ENCODE measurements at regions not wholly inside any gene's neighbourhood (a gene's known extent, or its start where the extent isn't known, plus 50 kb on each side); places are given as distances from the start of the nearest gene placed in this dataset.
"Not testable (repeated sequence)": the region's sequence is repeated elsewhere in the genome, so short reads cannot be mapped to it uniquely, and the experiment has no call there.

DNA sequence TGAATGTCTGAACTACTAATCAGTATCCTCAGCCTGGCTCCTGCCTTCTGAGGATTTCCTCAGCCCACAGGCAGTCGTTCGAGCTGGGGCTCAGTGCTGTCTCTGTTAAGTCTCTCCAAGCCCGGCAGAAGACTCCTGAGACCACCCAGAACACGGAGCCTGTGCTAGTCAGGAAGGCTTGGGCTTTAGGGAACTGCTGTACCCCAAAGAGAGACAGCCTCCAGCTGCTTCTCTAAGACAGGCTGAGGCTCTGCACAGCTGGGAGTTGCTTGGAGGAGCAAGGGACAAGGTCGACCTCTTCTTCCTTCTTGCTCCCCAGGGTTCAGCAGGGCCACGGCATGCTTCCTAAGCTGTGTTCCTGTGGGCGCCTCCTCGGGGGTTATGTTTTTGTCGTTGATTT is 283.4 kb upstream of the MYT1L start:
- DNase-seq: no peak

DNA sequence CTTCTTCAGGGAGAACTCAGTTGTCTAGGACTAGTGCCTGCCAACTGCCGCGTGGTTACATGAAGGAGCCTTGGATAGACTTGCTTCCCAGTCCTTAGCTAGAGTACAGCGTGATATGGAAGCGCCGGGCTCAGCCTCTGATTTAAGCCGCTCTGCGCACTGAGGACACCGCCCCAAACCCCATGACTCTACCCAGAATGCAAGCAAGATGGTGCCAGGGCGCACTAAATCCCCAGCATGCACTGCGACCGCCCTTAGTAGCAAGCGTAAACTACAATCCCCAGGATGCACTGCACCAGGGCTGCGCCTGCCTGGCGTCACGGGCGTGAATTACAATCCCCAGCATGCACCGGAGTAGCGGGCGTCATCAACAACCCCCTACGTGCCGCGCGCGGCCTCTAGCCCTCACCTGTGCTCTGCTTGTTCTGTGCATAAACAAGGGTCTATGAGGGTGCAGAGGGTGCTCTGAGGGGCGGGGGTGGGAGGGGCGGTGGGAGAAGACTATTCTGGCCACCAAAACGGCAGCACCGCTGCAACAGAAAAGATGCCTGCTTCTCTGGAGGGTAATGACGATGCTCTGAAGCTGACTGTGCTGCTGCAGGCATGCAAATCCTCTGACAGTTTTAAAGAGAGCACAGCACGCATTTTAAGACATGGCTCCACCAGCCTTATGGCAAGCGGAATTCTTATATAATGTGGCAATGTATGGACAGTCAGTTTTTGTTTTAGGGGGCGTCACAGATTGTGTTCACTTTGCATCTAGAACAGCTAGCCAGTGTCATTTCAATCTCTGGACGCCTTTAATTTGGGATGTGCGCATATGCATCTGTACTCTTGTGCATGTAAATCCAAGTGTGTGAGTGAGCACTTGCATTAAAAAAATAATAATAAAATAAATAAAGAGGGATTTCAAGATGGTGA is 282.5 kb upstream of the MYT1L start:
- peak; percentile 79 for DNase-seq

DNA sequence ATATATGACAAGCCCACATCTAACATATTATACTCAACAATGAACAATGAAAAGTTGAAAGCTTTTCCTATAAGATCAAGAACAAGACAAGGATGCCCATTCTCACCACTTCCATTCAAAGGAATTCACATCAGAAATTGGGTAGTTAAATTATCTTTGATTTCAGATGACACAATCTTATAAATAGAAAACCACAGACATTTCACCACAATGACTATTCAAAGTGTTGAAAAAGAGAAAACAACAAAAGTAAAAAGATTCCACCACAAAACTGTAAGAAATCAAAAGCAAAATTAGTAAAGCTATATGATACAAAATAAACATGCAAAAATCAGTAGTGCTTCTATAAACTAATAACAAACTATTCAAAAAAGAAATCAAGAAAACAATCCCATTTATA is 279.7 kb upstream of the MYT1L start:
- DNase-seq: no peak

GRCh38 chr2:2600366-2600765 is 269.3 kb upstream of the MYT1L start:
- no peak for DNase-seq

GRCh38 chr2:2599441-2599840 is 268.4 kb upstream of the MYT1L start:
- DNase-seq: no peak

GRCh38 chr2:2597712-2598111 is 266.6 kb upstream of the MYT1L start:
- DNase-seq: no peak

DNA sequence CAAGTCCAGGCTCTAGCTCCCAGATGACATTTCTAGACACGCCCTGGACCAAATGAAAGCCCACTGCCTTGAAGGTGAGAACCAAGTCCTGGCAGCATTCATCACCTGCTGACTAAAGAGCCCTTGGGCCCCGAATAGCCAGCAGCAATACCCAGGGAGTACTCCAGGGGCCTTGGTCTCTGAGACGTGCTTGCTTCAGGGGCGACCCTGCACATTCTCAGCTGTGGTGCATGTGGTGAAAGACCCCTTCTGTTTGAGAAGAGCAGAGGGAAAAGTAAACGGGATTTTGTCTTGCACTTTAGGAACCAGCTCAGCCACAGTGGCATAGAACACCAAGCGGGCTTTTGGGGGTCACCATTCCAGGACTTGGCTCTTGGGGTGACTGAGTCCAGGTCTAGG is 260.5 kb upstream of the MYT1L start:
- no peak for DNase-seq

- DNase-seq: no peak
These were observed 259.9 kb upstream of the MYT1L start for GRCh38 chr2:2590841-2591541.

DNA sequence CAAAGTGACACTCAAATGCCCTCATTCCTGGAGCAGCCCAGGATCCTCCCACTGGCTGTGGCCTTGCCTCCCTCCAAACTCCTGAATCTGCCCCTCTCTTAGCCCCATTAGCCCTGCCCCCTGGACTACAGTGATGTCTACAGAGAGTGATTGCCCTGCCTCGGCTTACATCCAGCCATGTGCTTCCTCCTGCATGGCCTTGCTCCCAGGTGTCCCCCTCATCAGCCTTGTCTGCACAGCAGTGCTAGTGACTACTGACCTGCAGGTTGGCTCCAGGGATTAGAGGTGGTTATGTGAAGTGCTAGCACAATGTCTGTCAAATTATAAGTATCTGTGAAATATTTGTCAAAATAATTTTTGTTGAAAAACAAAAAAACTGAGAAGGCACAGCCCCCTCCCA is 259.1 kb upstream of the MYT1L start:
- no peak for DNase-seq

DNA sequence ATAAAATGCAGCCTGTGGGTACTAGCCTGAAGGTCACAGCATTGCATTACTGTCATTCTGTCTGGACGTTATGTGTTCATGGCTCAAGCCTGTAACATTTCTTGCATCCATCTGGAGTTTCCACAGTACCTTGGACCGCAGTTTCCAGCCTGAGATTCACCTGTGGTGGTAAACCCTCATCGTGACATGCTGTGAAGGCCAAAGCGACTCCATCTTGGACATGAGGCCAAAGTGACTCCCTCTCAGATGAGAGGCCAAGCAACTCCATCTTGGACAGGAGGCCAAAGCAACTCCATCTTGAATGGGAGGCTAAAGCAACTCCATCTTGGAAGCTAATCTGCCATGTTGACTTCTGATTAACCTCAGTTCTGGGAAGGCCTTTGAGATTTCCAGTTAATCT is 257.7 kb upstream of the MYT1L start:
- no peak for DNase-seq

DNA sequence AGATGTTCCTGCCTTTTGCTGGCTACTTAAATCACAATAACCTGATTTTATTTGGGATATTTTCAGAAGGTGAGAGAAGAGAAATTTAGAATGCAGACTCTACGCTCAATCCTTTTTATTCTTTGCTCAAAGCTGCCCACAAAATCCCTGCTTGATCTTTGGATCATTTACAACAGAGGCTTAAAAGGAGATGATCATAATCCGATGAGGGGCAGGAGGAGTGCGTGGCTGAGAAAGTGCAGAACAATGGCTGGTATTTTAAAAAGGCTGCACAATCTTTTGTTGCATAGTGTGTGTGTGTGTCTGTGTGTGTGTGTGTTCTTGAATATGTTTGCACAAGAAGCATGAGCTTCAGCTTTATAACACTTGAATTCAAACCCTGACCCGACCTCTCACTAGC is 256.3 kb upstream of the MYT1L start:
- no peak for DNase-seq

- no peak for DNase-seq
These were observed 255.9 kb upstream of the MYT1L start for GRCh38 chr2:2586931-2587330.

DNA sequence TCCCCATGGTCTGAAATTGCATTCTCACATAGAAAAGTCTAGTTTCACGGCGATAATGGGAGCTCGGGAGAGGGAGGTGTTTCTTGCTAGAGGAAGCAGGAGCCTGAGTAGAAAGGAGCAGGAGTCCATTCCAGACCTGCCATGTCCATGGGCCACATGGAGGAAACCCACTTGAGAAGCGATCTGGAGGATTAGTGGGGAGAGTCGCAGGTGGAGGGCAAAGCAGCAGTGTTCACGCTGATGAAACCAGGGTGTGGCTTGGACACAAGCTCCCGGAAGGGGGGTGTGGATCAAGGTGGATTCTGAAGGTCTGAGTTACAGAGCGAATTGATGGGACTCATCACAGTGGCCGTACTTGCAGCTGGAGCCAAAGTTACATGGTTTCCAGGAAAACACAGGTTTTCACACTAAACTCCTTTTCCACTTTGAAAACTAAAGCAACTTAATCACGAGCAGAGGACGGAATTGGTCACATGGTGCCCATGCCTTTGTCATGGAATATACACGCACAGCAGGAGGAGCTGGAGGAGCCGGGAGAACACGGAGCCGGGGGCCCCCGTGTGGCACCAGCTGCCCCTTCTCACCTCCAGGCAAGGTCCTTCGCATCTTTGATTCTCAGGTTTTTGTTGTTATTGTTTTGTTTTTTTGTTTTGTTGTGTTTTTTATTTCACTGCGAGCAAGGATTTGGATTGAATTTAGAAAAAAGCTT is 255.1 kb upstream of the MYT1L start:
- no peak for DNase-seq

- no peak for DNase-seq
These were observed 252.0 kb upstream of the MYT1L start for GRCh38 chr2:2582998-2583545.

DNA sequence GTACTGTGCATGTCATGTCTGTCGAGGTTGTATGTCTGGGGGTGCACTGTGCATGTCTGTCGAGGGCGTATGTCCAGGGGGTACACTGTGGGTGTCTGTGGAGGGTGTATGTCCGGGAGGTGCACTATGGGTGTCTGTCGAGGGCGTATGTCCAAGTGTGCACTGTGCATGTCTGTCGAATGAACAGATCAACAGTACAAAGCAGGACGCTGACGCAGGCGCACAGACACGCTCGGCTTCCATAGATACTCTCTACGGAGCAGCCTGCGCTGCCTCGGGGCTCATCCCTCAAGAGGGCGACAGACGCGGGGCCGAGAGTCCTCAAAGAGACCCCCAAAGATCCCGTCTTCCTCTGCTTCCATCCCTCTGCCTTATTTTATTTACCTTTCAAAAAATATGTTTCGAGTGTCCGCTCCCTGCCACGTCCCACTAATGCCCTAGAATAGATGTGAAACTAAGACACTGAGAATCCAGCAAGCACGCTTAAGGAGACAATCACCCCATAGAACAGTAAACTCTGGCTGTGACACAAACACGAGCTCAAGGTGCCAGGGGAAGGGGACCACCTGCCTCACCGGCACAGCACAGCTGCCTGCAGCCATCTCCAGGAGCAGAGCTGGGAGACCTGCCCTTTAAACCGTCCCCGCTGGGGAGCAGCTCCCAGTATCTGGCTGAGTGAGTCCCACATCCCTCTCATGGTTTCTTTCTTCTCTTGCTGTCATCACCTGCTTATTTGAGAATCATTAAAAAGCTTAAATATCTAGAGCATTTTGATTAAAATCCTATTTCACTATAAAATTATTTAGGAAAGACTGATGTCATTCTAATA is 250.5 kb upstream of the MYT1L start:
- DNase-seq: no peak

DNA sequence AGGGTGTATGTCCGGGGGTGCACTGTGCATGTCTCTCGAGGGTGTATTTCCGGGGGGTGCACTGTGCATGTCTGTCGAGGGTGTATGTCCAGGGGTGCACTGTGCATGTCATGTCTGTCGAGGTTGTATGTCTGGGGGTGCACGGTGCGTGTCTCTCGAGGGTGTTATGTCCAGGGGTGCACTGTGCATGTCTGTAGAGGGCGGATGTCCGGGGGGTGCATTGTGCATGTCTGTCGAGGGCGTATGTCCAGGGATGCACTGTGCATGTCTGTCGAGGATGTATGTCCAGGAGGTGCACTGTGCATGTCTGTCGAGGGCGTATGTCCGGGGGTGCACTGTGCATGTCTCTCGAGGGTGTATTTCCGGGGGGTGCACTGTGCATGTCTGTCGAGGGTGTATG is 249.8 kb upstream of the MYT1L start:
- DNase-seq: not testable (repeated sequence)

- no peak for DNase-seq
These were observed 249.3 kb upstream of the MYT1L start for GRCh38 chr2:2580341-2580740.

DNA sequence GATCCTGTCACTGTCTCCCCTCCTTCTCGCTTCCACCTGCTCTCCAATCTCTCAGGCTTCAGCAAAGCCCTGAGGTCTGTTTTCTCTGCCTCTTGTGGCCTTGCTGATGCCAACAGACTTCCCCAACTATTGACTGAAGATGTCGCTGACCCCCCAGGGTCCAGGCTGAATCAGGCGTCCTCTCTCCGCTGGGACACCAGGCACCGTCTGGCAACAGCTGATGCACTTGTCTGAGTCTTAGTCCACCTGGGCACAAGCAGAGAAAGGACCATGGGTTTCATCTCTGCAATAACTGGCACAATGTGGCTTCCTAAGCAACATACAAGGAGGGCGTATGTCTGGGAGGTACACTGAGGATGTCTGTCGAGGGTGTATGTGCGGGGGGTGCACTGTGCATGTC is 248.7 kb upstream of the MYT1L start:
- DNase-seq: no peak

DNA sequence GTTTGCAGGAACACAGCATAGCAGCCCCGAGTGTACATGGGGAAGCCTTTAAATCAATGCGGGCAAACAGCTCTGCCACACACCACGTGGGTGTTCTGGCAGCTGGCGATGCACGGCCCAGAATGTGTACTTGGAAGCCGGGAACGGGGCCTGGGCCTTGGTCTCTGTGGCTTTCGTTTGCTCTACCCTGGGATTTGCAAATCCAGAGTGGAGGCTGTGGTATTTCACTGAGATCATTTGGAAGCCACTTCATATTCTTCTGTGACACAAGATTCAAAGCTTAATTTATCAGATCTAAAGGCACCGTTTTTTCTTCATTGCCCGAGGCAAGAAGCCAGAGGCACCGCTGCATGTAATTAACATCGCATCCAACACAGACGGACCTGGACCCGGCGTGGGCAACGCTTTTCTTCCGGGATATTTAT is 246.3 kb upstream of the MYT1L start:
- DNase-seq: no peak

DNA sequence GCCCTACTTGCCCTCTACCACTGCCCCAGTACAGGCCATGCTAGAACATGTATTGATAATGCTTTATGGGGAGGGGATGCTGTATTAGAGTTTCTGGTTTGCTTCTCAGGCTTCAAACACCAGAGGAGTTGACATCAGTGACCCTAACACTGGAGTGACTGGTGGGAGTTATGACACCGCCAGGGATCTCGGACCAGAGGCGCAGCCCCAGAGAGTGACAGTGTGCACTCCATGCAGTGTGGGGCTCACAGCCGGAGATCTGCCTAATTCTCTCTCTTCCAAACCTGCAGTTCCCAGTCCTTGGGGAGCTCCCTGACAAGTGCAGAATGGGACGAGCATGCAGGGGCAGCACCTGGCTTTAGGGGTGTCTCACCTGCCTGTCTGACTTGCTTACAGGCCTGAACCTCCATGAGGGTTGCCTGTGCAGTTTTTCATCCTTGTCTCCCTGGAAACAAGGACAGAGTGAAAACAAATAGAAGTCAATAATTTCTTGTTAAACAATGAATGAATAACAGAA is 244.9 kb upstream of the MYT1L start:
- no peak for DNase-seq

DNA sequence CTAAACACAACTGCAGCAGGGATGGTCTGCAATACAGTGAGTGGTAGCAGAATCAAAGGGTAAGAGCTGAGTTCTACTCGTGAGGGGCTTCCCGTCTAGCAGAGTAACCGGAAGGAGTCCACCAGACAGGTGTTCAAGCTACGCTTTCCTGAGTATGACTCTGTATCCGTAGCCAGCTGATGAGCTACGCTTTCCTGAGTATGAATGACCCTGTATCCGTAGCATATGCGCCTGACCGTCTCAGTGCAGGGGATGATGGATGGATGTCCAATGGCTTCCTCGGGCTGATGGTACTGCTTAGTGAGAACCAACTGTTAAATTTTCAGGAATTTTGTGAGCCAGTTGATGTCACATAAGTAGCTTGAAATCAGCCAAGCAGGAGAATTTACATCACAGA is 244.1 kb upstream of the MYT1L start:
- no peak for DNase-seq

Data from stimulated activated CD4-positive, alpha-beta T cell treated with anti-CD3 and anti-CD28 coated beads, Interleukin-12 subunit alpha, Interleukin-12 subunit beta, amount 100 ng/mL, for 4 hours (primary cell).